H1 (cell line): ENCODE measurements at regions not wholly inside any gene's neighbourhood (a gene's known extent, or its start where the extent isn't known, plus 50 kb on each side); places are given as distances from the start of the nearest gene placed in this dataset.

Experiments
- ASH2L ChIP-seq: fragments of 200-600, 300-600 bp; sonication (generic); IDR thresholded peaks from one replicate; pipeline ENCODE4 v1.7.1; 2017; ENCODE audit warnings: low read length
- TF ChIP-seq, protein P1 (sequence below): IDR thresholded peaks from 2 replicates; pipeline ENCODE4 v1.6.1; 2012; ENCODE audit warnings: inconsistent platforms
- TF ChIP-seq, protein P2 (sequence below), 3 experiments: IDR thresholded peaks; 1 replicate in 2 of 3; 2 replicates in 1 of 3; pipeline versions ENCODE4 v1.5.1 to v1.6.1; 2011; ENCODE audit warnings: low read length in 3 of 3, mild to moderate bottlenecking in 3 of 3, inconsistent platforms in 2 of 3, low read depth in 1 of 3, moderate library complexity in 1 of 3; ENCODE audit not compliant: insufficient read depth in 1 of 3; ENCODE audit errors: control extremely low read depth in 1 of 3

DNA sequence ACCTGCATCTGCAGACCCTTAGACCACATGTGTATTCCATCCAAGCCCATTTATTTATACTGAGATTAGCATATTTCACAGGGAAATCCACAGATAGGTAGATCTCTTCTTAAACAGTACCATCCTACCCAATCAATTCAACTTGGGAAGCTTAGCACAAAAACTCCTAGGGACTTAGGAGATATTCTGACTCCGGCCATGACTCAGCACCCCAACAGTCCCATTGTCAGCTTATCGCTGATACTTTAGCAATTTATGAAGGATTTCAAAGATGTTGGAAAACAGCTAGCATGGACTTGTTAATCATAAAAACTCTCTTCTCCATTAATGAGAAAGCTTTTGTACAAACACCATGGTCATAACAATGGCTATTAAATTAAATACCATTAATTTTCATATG is 236.2 kb upstream of the PREP start:
- TF ChIP-seq, protein P1, sequence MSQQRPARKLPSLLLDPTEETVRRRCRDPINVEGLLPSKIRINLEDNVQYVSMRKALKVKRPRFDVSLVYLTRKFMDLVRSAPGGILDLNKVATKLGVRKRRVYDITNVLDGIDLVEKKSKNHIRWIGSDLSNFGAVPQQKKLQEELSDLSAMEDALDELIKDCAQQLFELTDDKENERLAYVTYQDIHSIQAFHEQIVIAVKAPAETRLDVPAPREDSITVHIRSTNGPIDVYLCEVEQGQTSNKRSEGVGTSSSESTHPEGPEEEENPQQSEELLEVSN: no peak
- no peak for TF ChIP-seq ASH2L
- TF ChIP-seq, protein P2, sequence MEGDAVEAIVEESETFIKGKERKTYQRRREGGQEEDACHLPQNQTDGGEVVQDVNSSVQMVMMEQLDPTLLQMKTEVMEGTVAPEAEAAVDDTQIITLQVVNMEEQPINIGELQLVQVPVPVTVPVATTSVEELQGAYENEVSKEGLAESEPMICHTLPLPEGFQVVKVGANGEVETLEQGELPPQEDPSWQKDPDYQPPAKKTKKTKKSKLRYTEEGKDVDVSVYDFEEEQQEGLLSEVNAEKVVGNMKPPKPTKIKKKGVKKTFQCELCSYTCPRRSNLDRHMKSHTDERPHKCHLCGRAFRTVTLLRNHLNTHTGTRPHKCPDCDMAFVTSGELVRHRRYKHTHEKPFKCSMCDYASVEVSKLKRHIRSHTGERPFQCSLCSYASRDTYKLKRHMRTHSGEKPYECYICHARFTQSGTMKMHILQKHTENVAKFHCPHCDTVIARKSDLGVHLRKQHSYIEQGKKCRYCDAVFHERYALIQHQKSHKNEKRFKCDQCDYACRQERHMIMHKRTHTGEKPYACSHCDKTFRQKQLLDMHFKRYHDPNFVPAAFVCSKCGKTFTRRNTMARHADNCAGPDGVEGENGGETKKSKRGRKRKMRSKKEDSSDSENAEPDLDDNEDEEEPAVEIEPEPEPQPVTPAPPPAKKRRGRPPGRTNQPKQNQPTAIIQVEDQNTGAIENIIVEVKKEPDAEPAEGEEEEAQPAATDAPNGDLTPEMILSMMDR (IDR thresholded peaks at IDR 0.05; ENCODE audit: control extremely low read depth in 1 of 3, insufficient read depth in 1 of 3, low read depth in 1 of 3, low read length in 3 of 3): no peak
